ENCODE measurements at regions not wholly inside any gene's neighbourhood (a gene's known extent, or its start where the extent isn't known, plus 50 kb on each side); places are given as distances from the start of the nearest gene placed in this dataset.

- H3K9me3 Mint-ChIP-seq: peaks cover 14% of the 10 kb centered on the region
- Histone ChIP-seq H3K4me1 (ENCODE audit: insufficient read depth, low read length) (no peaks in the 10 kb centered on the region), H3K27me3 (ENCODE audit: control insufficient read depth in 1 of 2, insufficient read depth in 2 of 2, low read length in 2 of 2) (no peaks in the 10 kb centered on the region), H3K27ac (ENCODE audit: low read depth in 1 of 2, low read length in 2 of 2) (no peak overlapping the region), H3K4me3 (ENCODE audit: low read length) (no peak overlapping the region), H3K9me3 (ENCODE audit: control insufficient read depth in 1 of 2, insufficient read depth in 1 of 2, low read length in 2 of 2) (no peaks in the 10 kb centered on the region), H3K36me3 (ENCODE audit: insufficient read depth, low read length) (no peaks in the 10 kb centered on the region)
- no peaks in the 10 kb centered on the region for H3K36me3 Mint-ChIP-seq (ENCODE audit: low read depth)
- H3K27me3 Mint-ChIP-seq: no peaks in the 10 kb centered on the region
- no peak for ATAC-seq (ENCODE audit: poor library complexity)
- no peak overlapping the region for H3K27ac Mint-ChIP-seq
- no peak for DNase-seq
- POLR2A ChIA-PET: no interaction called here
- intact Hi-C loops (cut with DNase I, micrococcal nuclease): no loop called here
- no peaks in the 10 kb centered on the region for H3K4me1 Mint-ChIP-seq (ENCODE audit: low read depth)
- TF ChIP-seq CTCF (IDR thresholded peaks at IDR 0.05): no peak
- no peak overlapping the region for H3K4me3 Mint-ChIP-seq
- CTCF ChIA-PET: no interaction called here
Observed at GRCh38 chr20:17100506-17100905, 126.3 kb upstream of the PCSK2 start.

- H3K27me3 ChIP-seq (ENCODE audit: control insufficient read depth in 1 of 2, insufficient read depth in 2 of 2, low read length in 2 of 2): no peaks in the 10 kb centered on the region
- no peaks in the 10 kb centered on the region for H3K4me1 ChIP-seq (ENCODE audit: insufficient read depth, low read length)
- Mint-ChIP-seq H3K36me3 (ENCODE audit: low read depth) (no peaks in the 10 kb centered on the region), H3K27ac (no peak overlapping the region), H3K9me3 (peaks cover 15% of the 10 kb centered on the region), H3K27me3 (no peaks in the 10 kb centered on the region), H3K4me1 (ENCODE audit: low read depth) (no peaks in the 10 kb centered on the region), H3K4me3 (no peak overlapping the region)
- no peak for TF ChIP-seq CTCF (IDR thresholded peaks at IDR 0.05)
- H3K36me3 ChIP-seq (ENCODE audit: insufficient read depth, low read length): no peaks in the 10 kb centered on the region
- intact Hi-C loops (cut with DNase I, micrococcal nuclease): no loop called here
- CTCF ChIA-PET: no interaction called here
- no peak overlapping the region for H3K27ac ChIP-seq (ENCODE audit: low read depth in 1 of 2, low read length in 2 of 2)
- no peak overlapping the region for H3K4me3 ChIP-seq (ENCODE audit: low read length)
- ATAC-seq (ENCODE audit: poor library complexity) (no peak), DNase-seq (no peak)
- H3K9me3 ChIP-seq (ENCODE audit: control insufficient read depth in 1 of 2, insufficient read depth in 1 of 2, low read length in 2 of 2): peaks cover 0 to 3% of the 10 kb centered on the region in 2 experiments
- POLR2A ChIA-PET: no interaction called here
Observed at GRCh38 chr20:17107127-17107526, 119.7 kb upstream of the PCSK2 start.

- Mint-ChIP-seq H3K27me3 (no peaks in the 10 kb centered on the region), H3K27ac (no peak overlapping the region), H3K9me3 (peaks cover 14% of the 10 kb centered on the region), H3K4me1 (ENCODE audit: low read depth) (no peaks in the 10 kb centered on the region), H3K36me3 (ENCODE audit: low read depth) (no peaks in the 10 kb centered on the region), H3K4me3 (no peak overlapping the region)
- ChIA-PET CTCF (no interaction called here), POLR2A (no interaction called here)
- no peak for TF ChIP-seq CTCF (IDR thresholded peaks at IDR 0.05)
- DNase-seq: no peak
- no peak for ATAC-seq (ENCODE audit: poor library complexity)
- H3K27me3 ChIP-seq (ENCODE audit: control insufficient read depth in 1 of 2, insufficient read depth in 2 of 2, low read length in 2 of 2): no peaks in the 10 kb centered on the region
- H3K4me3 ChIP-seq (ENCODE audit: low read length): no peak overlapping the region
- H3K9me3 ChIP-seq (ENCODE audit: control insufficient read depth in 1 of 2, insufficient read depth in 1 of 2, low read length in 2 of 2): peaks cover 0 to 3% of the 10 kb centered on the region in 2 experiments
- H3K36me3 ChIP-seq (ENCODE audit: insufficient read depth, low read length): no peaks in the 10 kb centered on the region
- intact Hi-C loops (cut with DNase I, micrococcal nuclease): no loop called here
- no peak overlapping the region for H3K27ac ChIP-seq (ENCODE audit: low read depth in 1 of 2, low read length in 2 of 2)
- no peaks in the 10 kb centered on the region for H3K4me1 ChIP-seq (ENCODE audit: insufficient read depth, low read length)
Observed at GRCh38 chr20:17108896-17109295, 117.9 kb upstream of the PCSK2 start.

All from CD4-positive, alpha-beta T cell (primary cell).